ENCODE measurements at regions not wholly inside any gene's neighbourhood (a gene's known extent, or its start where the extent isn't known, plus 50 kb on each side); places are given as distances from the start of the nearest gene placed in this dataset.
"Not testable (repeated sequence)": the region's sequence is repeated elsewhere in the genome, so short reads cannot be mapped to it uniquely, and the experiment has no call there.

GRCh38 chr15:69763831-69764230 lies 311.2 kb downstream of the RPLP1 start:
- H3K27me3 ChIP-seq (ENCODE audit: insufficient read depth, low read depth, severe bottlenecking), result no peaks in the 10 kb centered on the region
- no peak overlapping the region for H3K4me3 ChIP-seq (ENCODE audit: low read depth, low read length)
- no peaks in the 10 kb centered on the region for H3K36me3 ChIP-seq
- H3K27ac ChIP-seq, result no peak overlapping the region
- no peak for TF ChIP-seq CTCF (IDR thresholded peaks at IDR 0.05; ENCODE audit: low read depth, low read length)
- no peaks in the 10 kb centered on the region for H3K9me3 ChIP-seq (ENCODE audit: severe bottlenecking)
- no peak for DNase-seq

DNA sequence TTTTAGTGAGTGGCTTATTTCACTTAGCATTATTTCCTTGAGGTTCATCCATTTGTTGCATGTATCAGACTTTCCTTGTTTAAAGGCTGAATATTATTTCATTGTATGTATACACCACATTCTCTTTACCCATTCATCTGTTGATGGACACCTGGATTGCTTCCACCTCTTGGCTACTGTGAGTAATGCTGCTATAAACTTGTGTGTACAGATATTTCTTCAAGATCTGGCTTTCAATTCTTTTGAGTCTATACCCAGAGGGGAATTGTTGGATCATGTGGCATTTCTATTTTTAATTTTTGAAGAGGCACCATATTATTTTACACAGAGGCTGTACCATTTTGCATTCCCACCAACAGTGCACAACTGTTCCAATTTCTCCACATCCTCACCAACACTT lies 313.5 kb downstream of the RPLP1 start:
- no peak overlapping the region for H3K4me3 ChIP-seq (ENCODE audit: low read depth, low read length)
- H3K36me3 ChIP-seq, result no peaks in the 10 kb centered on the region
- TF ChIP-seq CTCF (IDR thresholded peaks at IDR 0.05; ENCODE audit: low read depth, low read length), result no peak
- no peak overlapping the region for H3K27ac ChIP-seq
- no peak for DNase-seq
- H3K27me3 ChIP-seq (ENCODE audit: insufficient read depth, low read depth, severe bottlenecking), result no peaks in the 10 kb centered on the region
- no peaks in the 10 kb centered on the region for H3K9me3 ChIP-seq (ENCODE audit: severe bottlenecking)

DNA sequence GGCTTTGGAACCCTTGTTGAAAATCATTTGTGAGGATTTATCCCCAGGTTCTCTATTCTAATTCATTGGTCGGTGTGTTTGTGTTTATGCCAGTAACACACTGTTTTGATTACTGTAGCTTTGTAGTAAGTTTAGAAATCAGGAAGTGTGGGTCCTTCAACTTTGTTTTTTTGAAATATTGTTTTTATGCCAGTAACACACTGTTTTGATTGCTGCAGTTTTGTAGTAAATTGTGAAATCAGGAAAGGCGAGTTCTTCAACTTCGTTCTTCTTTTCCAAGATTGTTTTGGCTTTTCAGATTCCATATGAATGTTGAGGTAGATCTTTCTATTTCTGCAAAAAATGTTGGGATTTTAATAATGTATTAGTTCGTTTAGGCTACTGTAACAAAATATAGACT lies 314.6 kb downstream of the RPLP1 start:
- TF ChIP-seq CTCF (IDR thresholded peaks at IDR 0.05; ENCODE audit: low read depth, low read length), result no peak
- H3K36me3 ChIP-seq, result no peaks in the 10 kb centered on the region
- no peak overlapping the region for H3K27ac ChIP-seq
- no peak for DNase-seq
- no peak overlapping the region for H3K4me3 ChIP-seq (ENCODE audit: low read depth, low read length)
- H3K9me3 ChIP-seq (ENCODE audit: severe bottlenecking), result no peaks in the 10 kb centered on the region
- H3K27me3 ChIP-seq (ENCODE audit: insufficient read depth, low read depth, severe bottlenecking), result no peaks in the 10 kb centered on the region

GRCh38 chr15:69769336-69769735 lies 316.7 kb downstream of the RPLP1 start:
- not testable (repeated sequence) for H3K9me3 ChIP-seq (ENCODE audit: severe bottlenecking); H3K36me3 ChIP-seq; H3K27me3 ChIP-seq (ENCODE audit: insufficient read depth, low read depth, severe bottlenecking); H3K27ac ChIP-seq; DNase-seq; H3K4me3 ChIP-seq (ENCODE audit: low read depth, low read length)

DNA sequence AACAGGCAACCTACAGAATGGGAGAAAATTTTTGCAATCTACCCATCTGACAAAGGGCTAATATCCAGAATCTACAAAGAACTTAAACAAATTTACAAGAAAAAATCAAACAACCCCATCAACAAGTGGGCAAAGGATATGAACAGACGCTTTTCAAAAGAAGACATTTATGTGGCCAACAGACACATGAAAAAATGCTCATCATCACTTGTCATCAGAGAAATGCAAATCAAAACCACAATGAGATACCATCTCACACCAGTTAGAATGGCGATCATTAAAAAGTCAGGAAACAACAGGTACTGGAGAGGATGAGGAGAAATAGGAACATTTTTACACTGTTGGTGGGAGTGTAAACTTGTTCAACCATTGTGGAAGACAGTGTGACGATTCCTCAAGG lies 321.6 kb downstream of the RPLP1 start:
- not testable (repeated sequence) for H3K4me3 ChIP-seq (ENCODE audit: low read depth, low read length); H3K36me3 ChIP-seq; DNase-seq; H3K9me3 ChIP-seq (ENCODE audit: severe bottlenecking); H3K27ac ChIP-seq; H3K27me3 ChIP-seq (ENCODE audit: insufficient read depth, low read depth, severe bottlenecking)

- not testable (repeated sequence) for H3K27ac ChIP-seq; H3K36me3 ChIP-seq; H3K27me3 ChIP-seq (ENCODE audit: insufficient read depth, low read depth, severe bottlenecking); H3K4me3 ChIP-seq (ENCODE audit: low read depth, low read length); H3K9me3 ChIP-seq (ENCODE audit: severe bottlenecking); DNase-seq
These were observed 322.1 kb downstream of the RPLP1 start for GRCh38 chr15:69774711-69775110.

- H3K27ac ChIP-seq, result no peak overlapping the region
- no peak for TF ChIP-seq CTCF (IDR thresholded peaks at IDR 0.05; ENCODE audit: low read depth, low read length)
- no peaks in the 10 kb centered on the region for H3K27me3 ChIP-seq (ENCODE audit: insufficient read depth, low read depth, severe bottlenecking)
- no peak overlapping the region for H3K4me3 ChIP-seq (ENCODE audit: low read depth, low read length)
- DNase-seq, result no peak
- H3K9me3 ChIP-seq (ENCODE audit: severe bottlenecking), result peaks cover 3% of the 10 kb centered on the region
- H3K36me3 ChIP-seq, result no peaks in the 10 kb centered on the region
These were observed 320.4 kb downstream of the TLE3 start for GRCh38 chr15:69777356-69777755.

All from WERI-Rb-1 (cell line).